WI38 (cell line): ENCODE measurements at regions not wholly inside any gene's neighbourhood (a gene's known extent, or its start where the extent isn't known, plus 50 kb on each side); places are given as distances from the start of the nearest gene placed in this dataset.

Source experiments
- H3K4me3 ChIP-seq: 2 replicates; pipeline ENCODE4 v1.5.1; 2011; ENCODE audit warnings: low read depth, mild to moderate bottlenecking, control low read depth, low read length
- TF ChIP-seq, protein P1 (sequence below): IDR thresholded peaks from 2 replicates; pipeline ENCODE4 v1.5.1; 2012; ENCODE audit warnings: low read depth, mild to moderate bottlenecking, control low read depth, low read length

GRCh38 chr20:39311851-39312506 lies 349.8 kb downstream of the DHX35 start:
- TF ChIP-seq, protein P1, sequence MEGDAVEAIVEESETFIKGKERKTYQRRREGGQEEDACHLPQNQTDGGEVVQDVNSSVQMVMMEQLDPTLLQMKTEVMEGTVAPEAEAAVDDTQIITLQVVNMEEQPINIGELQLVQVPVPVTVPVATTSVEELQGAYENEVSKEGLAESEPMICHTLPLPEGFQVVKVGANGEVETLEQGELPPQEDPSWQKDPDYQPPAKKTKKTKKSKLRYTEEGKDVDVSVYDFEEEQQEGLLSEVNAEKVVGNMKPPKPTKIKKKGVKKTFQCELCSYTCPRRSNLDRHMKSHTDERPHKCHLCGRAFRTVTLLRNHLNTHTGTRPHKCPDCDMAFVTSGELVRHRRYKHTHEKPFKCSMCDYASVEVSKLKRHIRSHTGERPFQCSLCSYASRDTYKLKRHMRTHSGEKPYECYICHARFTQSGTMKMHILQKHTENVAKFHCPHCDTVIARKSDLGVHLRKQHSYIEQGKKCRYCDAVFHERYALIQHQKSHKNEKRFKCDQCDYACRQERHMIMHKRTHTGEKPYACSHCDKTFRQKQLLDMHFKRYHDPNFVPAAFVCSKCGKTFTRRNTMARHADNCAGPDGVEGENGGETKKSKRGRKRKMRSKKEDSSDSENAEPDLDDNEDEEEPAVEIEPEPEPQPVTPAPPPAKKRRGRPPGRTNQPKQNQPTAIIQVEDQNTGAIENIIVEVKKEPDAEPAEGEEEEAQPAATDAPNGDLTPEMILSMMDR: no peak
- H3K4me3 ChIP-seq: no peak overlapping the region

DNA sequence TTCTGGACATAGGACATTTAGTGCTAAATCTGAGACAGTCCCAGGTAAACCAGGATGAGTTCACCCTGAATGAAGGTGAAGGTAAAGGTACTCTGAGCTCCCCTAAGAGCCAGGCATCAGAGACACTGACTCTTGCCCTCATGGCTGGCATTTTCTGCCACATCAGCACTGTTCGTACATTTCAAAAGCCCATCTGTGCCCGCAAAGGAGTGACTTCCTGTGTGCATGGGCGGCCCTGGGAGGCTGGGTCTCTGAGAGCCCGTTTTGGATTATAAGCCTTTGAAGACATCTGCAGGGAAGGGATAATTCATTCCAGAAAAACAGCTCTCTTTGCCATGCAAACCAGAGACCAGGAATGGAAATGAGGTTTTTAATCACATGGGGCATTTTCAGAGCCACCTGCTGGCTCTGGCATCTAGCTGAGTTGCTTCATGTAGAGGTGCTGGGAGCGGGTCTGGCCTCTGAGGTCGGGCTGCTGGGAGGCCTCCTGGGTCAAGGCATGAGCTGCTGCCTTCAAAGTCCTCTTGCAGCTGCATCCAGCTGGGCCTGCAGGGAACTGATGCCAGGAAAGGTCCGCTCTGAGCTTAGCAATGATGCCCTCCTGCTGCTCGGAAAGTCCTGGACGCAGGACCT lies 348.3 kb downstream of the DHX35 start:
- H3K4me3 ChIP-seq: no peak overlapping the region

GRCh38 chr20:39309458-39309857 lies 347.3 kb downstream of the DHX35 start:
- no peak overlapping the region for H3K4me3 ChIP-seq
- TF ChIP-seq, protein P1: no peak

More for the DNA sequence above, 348.3 kb downstream of the DHX35 start:
- TF ChIP-seq, protein P1: no peak

DNA sequence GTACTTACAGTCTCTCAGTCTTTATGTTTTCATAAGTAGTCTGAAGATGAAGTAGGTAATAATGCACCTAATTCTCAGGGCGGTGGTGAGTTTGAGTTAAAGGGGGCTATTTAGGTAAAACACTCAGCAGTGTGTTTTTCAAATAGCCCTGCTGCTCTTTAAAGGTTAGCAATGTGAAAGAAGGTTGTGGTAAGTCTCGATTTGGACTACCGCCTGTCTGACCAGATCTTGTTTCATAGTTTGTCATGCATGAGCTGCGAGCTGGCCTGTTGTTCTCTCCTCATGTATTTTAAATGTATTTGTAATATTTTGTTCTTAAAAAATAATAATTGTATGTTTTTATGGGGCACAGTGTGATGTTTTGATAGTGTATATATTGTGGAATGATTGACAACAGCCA lies 340.2 kb downstream of the DHX35 start:
- H3K4me3 ChIP-seq: no peak overlapping the region
- TF ChIP-seq, protein P1: no peak

DNA sequence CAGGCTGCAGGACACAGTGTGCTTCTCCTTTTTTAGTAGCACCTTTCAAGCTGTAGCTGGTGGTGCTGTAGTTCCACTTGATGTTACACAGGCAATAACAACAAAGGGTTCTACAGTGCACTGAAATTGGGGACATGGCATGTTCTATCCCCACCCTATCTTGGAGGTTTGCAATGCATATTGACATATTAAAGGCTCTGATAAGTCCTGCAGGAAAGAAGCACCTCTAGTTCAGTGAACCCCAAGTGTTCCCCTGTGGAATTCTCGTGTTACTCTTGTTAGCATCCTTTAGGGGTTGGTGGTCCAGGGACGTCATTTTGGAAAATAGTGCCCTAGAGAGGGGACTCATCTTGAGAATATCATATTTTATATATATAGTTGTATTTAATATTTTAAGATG lies 337.6 kb downstream of the DHX35 start:
- TF ChIP-seq, protein P1: no peak
- H3K4me3 ChIP-seq: no peak overlapping the region

- H3K4me3 ChIP-seq: no peak overlapping the region
- TF ChIP-seq, protein P1: no peak
Observed at GRCh38 chr20:39298571-39299506, 336.7 kb downstream of the DHX35 start.
